ENCODE measurements at regions not wholly inside any gene's neighbourhood (a gene's known extent, or its start where the extent isn't known, plus 50 kb on each side); places are given as distances from the start of the nearest gene placed in this dataset.

DNA sequence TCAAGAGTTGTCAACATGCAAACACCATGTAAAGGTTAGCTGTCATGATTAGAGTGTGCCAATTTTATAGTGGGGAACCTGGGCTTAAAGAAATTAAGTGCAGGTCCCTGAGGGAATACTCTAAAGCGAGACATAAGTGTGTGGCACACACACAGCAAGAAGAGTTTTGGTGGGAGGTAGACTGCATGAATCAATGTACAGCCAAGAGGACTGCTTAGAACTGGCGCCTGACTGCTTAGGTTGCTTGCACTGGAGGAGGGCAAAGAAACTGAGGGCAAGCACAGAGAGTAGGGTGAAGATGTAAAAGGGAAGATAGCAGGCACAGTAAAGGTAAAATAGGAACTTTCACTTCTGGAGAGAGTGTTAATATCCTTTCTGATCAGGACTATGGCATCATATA lies 184.9 kb downstream of the SOX2 start:
- Mint-ChIP-seq H3K4me3 (ENCODE audit: low read depth) (no peak overlapping the region), H3K4me1 (ENCODE audit: low read depth) (peaks cover 6% of the 10 kb centered on the region), H3K27ac (no peak overlapping the region), H3K36me3 (ENCODE audit: insufficient read depth) (no peaks in the 10 kb centered on the region), H3K27me3 (no peaks in the 10 kb centered on the region), H3K9me3 (ENCODE audit: low read depth) (no peaks in the 10 kb centered on the region)
- TF ChIP-seq, protein P1, sequence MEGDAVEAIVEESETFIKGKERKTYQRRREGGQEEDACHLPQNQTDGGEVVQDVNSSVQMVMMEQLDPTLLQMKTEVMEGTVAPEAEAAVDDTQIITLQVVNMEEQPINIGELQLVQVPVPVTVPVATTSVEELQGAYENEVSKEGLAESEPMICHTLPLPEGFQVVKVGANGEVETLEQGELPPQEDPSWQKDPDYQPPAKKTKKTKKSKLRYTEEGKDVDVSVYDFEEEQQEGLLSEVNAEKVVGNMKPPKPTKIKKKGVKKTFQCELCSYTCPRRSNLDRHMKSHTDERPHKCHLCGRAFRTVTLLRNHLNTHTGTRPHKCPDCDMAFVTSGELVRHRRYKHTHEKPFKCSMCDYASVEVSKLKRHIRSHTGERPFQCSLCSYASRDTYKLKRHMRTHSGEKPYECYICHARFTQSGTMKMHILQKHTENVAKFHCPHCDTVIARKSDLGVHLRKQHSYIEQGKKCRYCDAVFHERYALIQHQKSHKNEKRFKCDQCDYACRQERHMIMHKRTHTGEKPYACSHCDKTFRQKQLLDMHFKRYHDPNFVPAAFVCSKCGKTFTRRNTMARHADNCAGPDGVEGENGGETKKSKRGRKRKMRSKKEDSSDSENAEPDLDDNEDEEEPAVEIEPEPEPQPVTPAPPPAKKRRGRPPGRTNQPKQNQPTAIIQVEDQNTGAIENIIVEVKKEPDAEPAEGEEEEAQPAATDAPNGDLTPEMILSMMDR (IDR thresholded peaks at IDR 0.05; ENCODE audit: unreplicated experiment) = no peak
- DNase-seq (ENCODE audit: low spot score, unreplicated experiment) = no peak

DNA sequence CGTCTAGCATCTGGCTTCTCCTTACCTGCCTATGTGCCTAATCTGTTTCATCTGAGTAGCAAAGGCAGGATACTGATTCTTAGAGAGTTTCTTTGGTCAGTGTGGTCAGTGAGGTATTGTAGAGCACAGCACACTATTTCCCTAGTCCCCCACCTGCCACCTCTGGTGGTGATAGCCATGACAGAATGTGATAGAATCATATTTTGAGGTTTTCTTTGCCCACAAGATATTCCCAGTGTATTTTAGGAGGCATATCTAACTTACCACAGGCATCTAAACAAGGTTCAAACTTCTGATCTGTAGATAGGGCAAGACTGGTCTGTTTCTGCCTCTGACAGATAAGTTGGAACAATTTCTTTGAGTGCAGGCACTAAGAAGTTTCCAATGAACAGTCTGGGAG lies 188.0 kb downstream of the SOX2 start:
- no peaks in the 10 kb centered on the region for H3K27me3 Mint-ChIP-seq
- no peak overlapping the region for H3K4me3 Mint-ChIP-seq (ENCODE audit: low read depth)
- no peak for DNase-seq (ENCODE audit: low spot score, unreplicated experiment)
- H3K4me1 Mint-ChIP-seq (ENCODE audit: low read depth) = peaks cover 3% of the 10 kb centered on the region
- no peaks in the 10 kb centered on the region for H3K9me3 Mint-ChIP-seq (ENCODE audit: low read depth)
- H3K27ac Mint-ChIP-seq = no peak overlapping the region
- no peaks in the 10 kb centered on the region for H3K36me3 Mint-ChIP-seq (ENCODE audit: insufficient read depth)
- TF ChIP-seq, protein P1 (IDR thresholded peaks at IDR 0.05; ENCODE audit: unreplicated experiment) = no peak

DNA sequence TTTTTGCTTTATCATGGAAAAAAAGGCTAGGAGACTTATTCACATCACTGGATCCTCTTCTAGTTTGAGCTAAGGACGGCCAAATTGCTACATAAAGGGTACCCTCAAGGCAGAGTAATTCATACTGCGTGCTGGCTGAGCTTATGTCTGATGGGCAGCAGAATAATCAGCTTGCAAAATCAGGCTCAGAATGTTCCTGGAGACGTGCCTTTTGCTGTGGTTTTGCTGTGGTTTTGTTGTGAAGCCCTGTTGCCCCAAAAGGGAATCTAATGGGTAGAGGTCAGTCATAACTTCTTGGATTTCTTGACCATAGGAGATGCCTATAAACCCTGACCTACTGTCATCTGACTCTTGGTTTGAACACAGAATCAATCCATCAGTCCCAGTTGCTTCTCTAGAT lies 189.9 kb downstream of the SOX2 start:
- TF ChIP-seq, protein P1 (IDR thresholded peaks at IDR 0.05; ENCODE audit: unreplicated experiment) = no peak
- Mint-ChIP-seq H3K27ac (no peak overlapping the region), H3K27me3 (no peaks in the 10 kb centered on the region), H3K4me1 (ENCODE audit: low read depth) (peaks cover 6% of the 10 kb centered on the region), H3K36me3 (ENCODE audit: insufficient read depth) (no peaks in the 10 kb centered on the region), H3K4me3 (ENCODE audit: low read depth) (no peak overlapping the region), H3K9me3 (ENCODE audit: low read depth) (no peaks in the 10 kb centered on the region)
- no peak for DNase-seq (ENCODE audit: low spot score, unreplicated experiment)

DNA sequence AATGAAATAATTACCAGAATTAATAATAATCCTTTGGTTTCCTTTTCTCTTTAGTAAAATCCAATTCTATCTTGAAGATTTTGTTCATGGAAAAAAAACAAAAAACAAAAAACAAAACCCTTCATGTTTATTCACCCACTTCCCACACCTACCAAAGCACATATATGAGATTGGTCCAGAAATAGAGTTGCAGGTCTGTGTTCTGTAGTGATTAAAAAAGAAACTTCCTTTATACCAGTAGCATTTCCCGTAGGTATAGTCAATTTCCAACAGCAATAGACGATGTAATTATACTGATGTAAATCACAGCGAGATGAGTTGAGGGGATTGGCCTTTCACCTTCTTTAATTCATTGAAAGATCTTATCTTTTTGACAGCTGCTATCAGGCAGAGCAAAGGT lies 194.6 kb downstream of the SOX2 start:
- no peaks in the 10 kb centered on the region for H3K27me3 Mint-ChIP-seq
- DNase-seq (ENCODE audit: low spot score, unreplicated experiment) = no peak
- no peaks in the 10 kb centered on the region for H3K9me3 Mint-ChIP-seq (ENCODE audit: low read depth)
- H3K4me3 Mint-ChIP-seq (ENCODE audit: low read depth) = no peak overlapping the region
- TF ChIP-seq, protein P1 (IDR thresholded peaks at IDR 0.05; ENCODE audit: unreplicated experiment) = no peak
- H3K27ac Mint-ChIP-seq = peak overlapping the region; percentile 22
- H3K4me1 Mint-ChIP-seq (ENCODE audit: low read depth) = peaks cover 11% of the 10 kb centered on the region
- no peaks in the 10 kb centered on the region for H3K36me3 Mint-ChIP-seq (ENCODE audit: insufficient read depth)

DNA sequence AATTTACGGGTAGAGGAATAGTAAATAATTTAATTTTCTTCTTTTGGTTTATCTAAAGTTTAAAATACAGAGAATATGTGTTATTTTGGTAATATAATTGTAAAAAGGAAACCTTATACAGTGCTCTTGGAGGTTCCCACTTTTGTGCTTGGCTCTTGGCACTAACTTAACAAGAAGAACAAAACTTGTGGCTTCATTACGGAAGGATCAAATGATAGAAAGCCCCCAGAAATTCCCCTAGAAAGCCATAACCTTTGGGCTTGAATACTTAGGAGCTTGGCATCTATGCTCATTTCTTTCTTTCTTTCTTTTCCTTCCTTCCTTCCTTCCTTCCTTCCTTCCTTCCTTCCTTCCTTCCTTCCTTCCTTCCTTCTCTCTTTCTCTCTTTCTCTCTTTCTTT lies 197.5 kb downstream of the SOX2 start:
- H3K36me3 Mint-ChIP-seq (ENCODE audit: insufficient read depth) = no peaks in the 10 kb centered on the region
- no peak overlapping the region for H3K27ac Mint-ChIP-seq
- H3K9me3 Mint-ChIP-seq (ENCODE audit: low read depth) = no peaks in the 10 kb centered on the region

More for the DNA sequence above, 197.5 kb downstream of the SOX2 start:
- Mint-ChIP-seq H3K4me3 (ENCODE audit: low read depth) (no peak overlapping the region), H3K4me1 (ENCODE audit: low read depth) (peaks cover 11% of the 10 kb centered on the region), H3K27me3 (no peaks in the 10 kb centered on the region)
- no peak for DNase-seq (ENCODE audit: low spot score, unreplicated experiment)
- TF ChIP-seq, protein P1 (IDR thresholded peaks at IDR 0.05; ENCODE audit: unreplicated experiment) = no peak

All from progenitor cell of endocrine pancreas (in vitro differentiated cells).